ENCODE measurements at regions not wholly inside any gene's neighbourhood (a gene's known extent, or its start where the extent isn't known, plus 50 kb on each side); places are given as distances from the start of the nearest gene placed in this dataset.

DNA sequence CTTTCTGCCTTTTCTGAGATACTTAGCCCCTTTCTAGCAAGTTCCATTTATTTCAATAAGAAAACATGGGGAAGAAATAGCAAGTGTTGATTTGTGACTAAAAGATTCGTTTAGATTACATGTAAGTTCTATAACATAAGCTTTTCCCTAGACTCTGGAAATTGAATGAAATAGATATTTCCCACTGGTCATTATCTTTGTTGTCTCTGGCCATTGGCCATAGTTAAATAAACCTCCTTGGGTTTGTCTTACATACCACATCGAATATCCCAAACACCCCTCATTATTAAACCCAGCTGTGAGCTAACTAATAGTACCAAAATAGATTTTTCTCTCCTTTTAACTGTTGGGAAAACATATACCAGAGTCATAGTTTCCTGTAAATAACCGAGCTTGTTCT is 534.8 kb downstream of the IQCM start:
- Histone ChIP-seq H3K79me2 (ENCODE audit: control insufficient read depth, low read length) (no peaks in the 10 kb centered on the region), H3K4me3 (ENCODE audit: low read length) (no peak overlapping the region), H3K4me1 (ENCODE audit: control insufficient read depth, low read length) (no peaks in the 10 kb centered on the region), H3K36me3 (ENCODE audit: control insufficient read depth, low read length) (no peaks in the 10 kb centered on the region), H4K20me1 (ENCODE audit: control insufficient read depth, insufficient read depth, low read depth, low read length) (no peaks in the 10 kb centered on the region), H3F3A (ENCODE audit: control insufficient read depth, insufficient read depth) (no peaks in the 10 kb centered on the region), H3K9me2 (replicated peaks; ENCODE audit: control insufficient read depth, low read length) (no peaks in the 10 kb centered on the region), H3K4me2 (ENCODE audit: low read length) (no peak overlapping the region), H3K27ac (ENCODE audit: low read depth, low read length) (no peak overlapping the region), H3K27me3 (ENCODE audit: control insufficient read depth, low read length) (no peaks in the 10 kb centered on the region), H3K9me3 (ENCODE audit: control insufficient read depth, insufficient read depth, low read length) (no peaks in the 10 kb centered on the region)
- TF ChIP-seq EZH2phosphoT487 (IDR thresholded peaks at IDR 0.05; ENCODE audit: borderline replicate concordance, low read length) = no peak
- TF ChIP-seq, protein P1, sequence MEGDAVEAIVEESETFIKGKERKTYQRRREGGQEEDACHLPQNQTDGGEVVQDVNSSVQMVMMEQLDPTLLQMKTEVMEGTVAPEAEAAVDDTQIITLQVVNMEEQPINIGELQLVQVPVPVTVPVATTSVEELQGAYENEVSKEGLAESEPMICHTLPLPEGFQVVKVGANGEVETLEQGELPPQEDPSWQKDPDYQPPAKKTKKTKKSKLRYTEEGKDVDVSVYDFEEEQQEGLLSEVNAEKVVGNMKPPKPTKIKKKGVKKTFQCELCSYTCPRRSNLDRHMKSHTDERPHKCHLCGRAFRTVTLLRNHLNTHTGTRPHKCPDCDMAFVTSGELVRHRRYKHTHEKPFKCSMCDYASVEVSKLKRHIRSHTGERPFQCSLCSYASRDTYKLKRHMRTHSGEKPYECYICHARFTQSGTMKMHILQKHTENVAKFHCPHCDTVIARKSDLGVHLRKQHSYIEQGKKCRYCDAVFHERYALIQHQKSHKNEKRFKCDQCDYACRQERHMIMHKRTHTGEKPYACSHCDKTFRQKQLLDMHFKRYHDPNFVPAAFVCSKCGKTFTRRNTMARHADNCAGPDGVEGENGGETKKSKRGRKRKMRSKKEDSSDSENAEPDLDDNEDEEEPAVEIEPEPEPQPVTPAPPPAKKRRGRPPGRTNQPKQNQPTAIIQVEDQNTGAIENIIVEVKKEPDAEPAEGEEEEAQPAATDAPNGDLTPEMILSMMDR (IDR thresholded peaks at IDR 0.05; ENCODE audit: low read depth, low read length, poor library complexity, severe bottlenecking) = no peak

DNA sequence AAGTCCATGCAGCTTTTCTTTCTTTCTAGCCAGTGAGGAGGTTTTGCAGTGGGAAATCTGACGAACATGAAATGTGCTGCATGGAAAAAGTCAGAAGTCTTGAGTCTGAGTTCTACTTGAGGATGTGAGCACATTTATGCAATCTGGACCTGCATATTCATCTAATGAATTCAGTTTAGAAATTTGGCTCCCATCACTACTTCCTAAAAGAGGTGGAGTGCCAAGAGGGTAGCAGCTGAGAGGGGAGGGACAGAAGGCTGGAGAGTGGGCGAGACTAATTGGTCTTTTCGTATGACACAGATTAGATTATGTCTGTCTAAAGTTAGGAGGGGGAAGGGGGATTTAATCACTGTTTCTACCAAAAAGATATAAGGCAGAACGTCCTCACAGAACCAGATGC is 535.9 kb downstream of the IQCM start:
- no peaks in the 10 kb centered on the region for H3K27me3 ChIP-seq (ENCODE audit: control insufficient read depth, low read length)
- H3K36me3 ChIP-seq (ENCODE audit: control insufficient read depth, low read length) = no peaks in the 10 kb centered on the region
- H3K4me2 ChIP-seq (ENCODE audit: low read length) = no peak overlapping the region
- no peaks in the 10 kb centered on the region for H3K9me3 ChIP-seq (ENCODE audit: control insufficient read depth, insufficient read depth, low read length)
- H3F3A ChIP-seq (ENCODE audit: control insufficient read depth, insufficient read depth) = no peaks in the 10 kb centered on the region
- TF ChIP-seq EZH2phosphoT487 (IDR thresholded peaks at IDR 0.05; ENCODE audit: borderline replicate concordance, low read length) = no peak
- TF ChIP-seq, protein P1 (IDR thresholded peaks at IDR 0.05; ENCODE audit: low read depth, low read length, poor library complexity, severe bottlenecking) = no peak
- H4K20me1 ChIP-seq (ENCODE audit: control insufficient read depth, insufficient read depth, low read depth, low read length) = no peaks in the 10 kb centered on the region
- H3K79me2 ChIP-seq (ENCODE audit: control insufficient read depth, low read length) = no peaks in the 10 kb centered on the region
- no peaks in the 10 kb centered on the region for H3K9me2 ChIP-seq (replicated peaks; ENCODE audit: control insufficient read depth, low read length)
- H3K4me1 ChIP-seq (ENCODE audit: control insufficient read depth, low read length) = no peaks in the 10 kb centered on the region
- H3K27ac ChIP-seq (ENCODE audit: low read depth, low read length) = no peak overlapping the region
- H3K4me3 ChIP-seq (ENCODE audit: low read length) = no peak overlapping the region

DNA sequence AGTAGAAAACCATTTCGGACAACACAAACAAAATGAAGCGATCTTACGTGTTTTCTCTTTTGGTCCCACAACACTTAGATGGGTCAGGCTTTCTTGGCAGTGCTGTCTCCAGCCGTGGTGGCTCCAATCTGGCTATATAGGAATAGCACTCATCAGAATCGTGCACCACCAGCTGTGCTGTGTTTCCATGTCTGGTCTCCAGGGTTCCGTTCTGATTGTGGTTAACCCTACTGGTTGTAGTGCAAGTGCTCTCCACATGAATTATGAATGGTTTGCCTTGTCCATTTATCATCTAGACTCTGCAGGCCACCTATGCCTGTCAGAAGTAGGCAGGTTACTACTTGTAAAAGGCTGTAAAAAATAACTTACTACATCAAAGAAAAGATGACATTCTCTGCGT is 536.3 kb downstream of the IQCM start:
- Histone ChIP-seq H3K9me2 (replicated peaks; ENCODE audit: control insufficient read depth, low read length) (no peaks in the 10 kb centered on the region), H3K79me2 (ENCODE audit: control insufficient read depth, low read length) (no peaks in the 10 kb centered on the region), H3K4me2 (ENCODE audit: low read length) (no peak overlapping the region), H3K36me3 (ENCODE audit: control insufficient read depth, low read length) (no peaks in the 10 kb centered on the region), H3F3A (ENCODE audit: control insufficient read depth, insufficient read depth) (no peaks in the 10 kb centered on the region), H3K27ac (ENCODE audit: low read depth, low read length) (no peak overlapping the region), H3K9me3 (ENCODE audit: control insufficient read depth, insufficient read depth, low read length) (no peaks in the 10 kb centered on the region), H3K4me1 (ENCODE audit: control insufficient read depth, low read length) (no peaks in the 10 kb centered on the region), H3K4me3 (ENCODE audit: low read length) (no peak overlapping the region), H4K20me1 (ENCODE audit: control insufficient read depth, insufficient read depth, low read depth, low read length) (no peaks in the 10 kb centered on the region), H3K27me3 (ENCODE audit: control insufficient read depth, low read length) (no peaks in the 10 kb centered on the region)
- no peak for TF ChIP-seq EZH2phosphoT487 (IDR thresholded peaks at IDR 0.05; ENCODE audit: borderline replicate concordance, low read length)
- TF ChIP-seq, protein P1 (IDR thresholded peaks at IDR 0.05; ENCODE audit: low read depth, low read length, poor library complexity, severe bottlenecking) = no peak

DNA sequence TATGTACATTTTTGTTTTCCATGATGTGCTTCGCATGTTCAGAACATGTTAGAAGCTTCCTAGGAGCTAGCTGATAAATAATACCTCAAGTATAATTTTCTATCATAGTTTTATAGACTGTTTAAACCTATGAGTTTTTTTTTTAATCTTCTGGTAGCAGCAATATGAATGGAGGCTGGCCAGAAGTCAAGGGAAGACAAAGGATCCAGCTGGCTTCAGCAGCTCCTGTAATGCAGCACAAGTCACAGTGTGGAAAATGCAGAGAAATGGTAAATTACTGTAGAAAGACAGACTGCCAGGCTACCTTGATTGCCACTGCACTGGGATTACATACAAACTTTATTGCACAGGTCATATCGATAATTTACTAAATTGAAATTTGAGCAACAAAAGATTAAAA is 537.9 kb downstream of the IQCM start:
- Histone ChIP-seq H3K9me2 (replicated peaks; ENCODE audit: control insufficient read depth, low read length) (no peaks in the 10 kb centered on the region), H3K4me3 (ENCODE audit: low read length) (no peak overlapping the region), H3K36me3 (ENCODE audit: control insufficient read depth, low read length) (no peaks in the 10 kb centered on the region), H3F3A (ENCODE audit: control insufficient read depth, insufficient read depth) (no peaks in the 10 kb centered on the region), H3K79me2 (ENCODE audit: control insufficient read depth, low read length) (no peaks in the 10 kb centered on the region), H3K4me1 (ENCODE audit: control insufficient read depth, low read length) (no peaks in the 10 kb centered on the region), H3K27ac (ENCODE audit: low read depth, low read length) (no peak overlapping the region), H3K4me2 (ENCODE audit: low read length) (no peak overlapping the region), H4K20me1 (ENCODE audit: control insufficient read depth, insufficient read depth, low read depth, low read length) (no peaks in the 10 kb centered on the region), H3K9me3 (ENCODE audit: control insufficient read depth, insufficient read depth, low read length) (no peaks in the 10 kb centered on the region), H3K27me3 (ENCODE audit: control insufficient read depth, low read length) (no peaks in the 10 kb centered on the region)
- TF ChIP-seq EZH2phosphoT487 (IDR thresholded peaks at IDR 0.05; ENCODE audit: borderline replicate concordance, low read length) = no peak
- TF ChIP-seq, protein P1 (IDR thresholded peaks at IDR 0.05; ENCODE audit: low read depth, low read length, poor library complexity, severe bottlenecking) = no peak
